ENCODE measurements at regions not wholly inside any gene's neighbourhood (a gene's known extent, or its start where the extent isn't known, plus 50 kb on each side); places are given as distances from the start of the nearest gene placed in this dataset.

DNA sequence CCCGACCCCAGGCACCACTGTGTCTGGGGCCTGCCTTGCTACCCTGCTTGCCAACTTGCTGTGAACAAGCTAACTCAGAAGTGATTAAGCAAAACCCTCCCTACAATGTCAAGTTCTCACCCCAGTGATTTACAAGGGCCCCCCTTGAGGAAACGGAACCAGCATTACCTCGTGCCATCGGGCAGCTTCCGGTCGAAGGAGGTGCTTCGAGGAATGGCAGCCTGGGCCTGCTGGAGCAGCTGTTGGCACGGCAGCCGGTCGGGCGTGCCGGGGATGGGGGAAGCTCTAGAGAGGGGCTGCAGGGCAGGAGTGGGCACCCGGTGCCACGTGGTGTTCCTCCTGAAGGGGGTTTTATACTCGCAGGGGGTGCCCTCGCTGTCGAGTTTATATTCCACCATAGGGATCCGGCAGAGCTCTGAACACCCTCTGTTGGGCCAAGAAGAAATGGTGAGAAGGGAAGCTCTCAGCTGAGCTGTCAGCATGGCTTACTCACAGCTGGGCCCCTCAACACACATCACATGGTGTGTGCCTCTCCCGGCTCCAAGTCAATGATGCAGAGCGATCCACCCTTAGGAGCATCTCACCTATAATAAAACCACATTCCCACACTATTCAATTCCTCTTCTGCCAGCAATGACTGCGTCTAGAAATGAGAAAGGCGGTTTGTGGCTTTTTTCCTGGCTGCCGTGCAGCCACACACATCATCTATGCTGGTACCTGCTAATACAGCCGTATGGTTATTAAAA lies 184.4 kb downstream of the SIPA1L2 start:
- peaks cover 28% of the 10 kb centered on the region for H3K36me3 ChIP-seq
- DNase-seq (no peak), ATAC-seq (peak; percentile 19)
- no peaks in the 10 kb centered on the region for H3K4me1 ChIP-seq
- H3K27me3 ChIP-seq, result no peaks in the 10 kb centered on the region
- intact Hi-C loops (cut with DNase I), result loop anchor here (10.0 kb wide), 1 partner anchor 179 kb away; no protein-coding TSS in a partner anchor
- H3K9me3 ChIP-seq, result no peaks in the 10 kb centered on the region
- no peak overlapping the region for H3K4me3 ChIP-seq
- no peak overlapping the region for H3K27ac ChIP-seq
- TF ChIP-seq, protein P1, sequence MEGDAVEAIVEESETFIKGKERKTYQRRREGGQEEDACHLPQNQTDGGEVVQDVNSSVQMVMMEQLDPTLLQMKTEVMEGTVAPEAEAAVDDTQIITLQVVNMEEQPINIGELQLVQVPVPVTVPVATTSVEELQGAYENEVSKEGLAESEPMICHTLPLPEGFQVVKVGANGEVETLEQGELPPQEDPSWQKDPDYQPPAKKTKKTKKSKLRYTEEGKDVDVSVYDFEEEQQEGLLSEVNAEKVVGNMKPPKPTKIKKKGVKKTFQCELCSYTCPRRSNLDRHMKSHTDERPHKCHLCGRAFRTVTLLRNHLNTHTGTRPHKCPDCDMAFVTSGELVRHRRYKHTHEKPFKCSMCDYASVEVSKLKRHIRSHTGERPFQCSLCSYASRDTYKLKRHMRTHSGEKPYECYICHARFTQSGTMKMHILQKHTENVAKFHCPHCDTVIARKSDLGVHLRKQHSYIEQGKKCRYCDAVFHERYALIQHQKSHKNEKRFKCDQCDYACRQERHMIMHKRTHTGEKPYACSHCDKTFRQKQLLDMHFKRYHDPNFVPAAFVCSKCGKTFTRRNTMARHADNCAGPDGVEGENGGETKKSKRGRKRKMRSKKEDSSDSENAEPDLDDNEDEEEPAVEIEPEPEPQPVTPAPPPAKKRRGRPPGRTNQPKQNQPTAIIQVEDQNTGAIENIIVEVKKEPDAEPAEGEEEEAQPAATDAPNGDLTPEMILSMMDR (IDR thresholded peaks at IDR 0.05), result no peak

DNA sequence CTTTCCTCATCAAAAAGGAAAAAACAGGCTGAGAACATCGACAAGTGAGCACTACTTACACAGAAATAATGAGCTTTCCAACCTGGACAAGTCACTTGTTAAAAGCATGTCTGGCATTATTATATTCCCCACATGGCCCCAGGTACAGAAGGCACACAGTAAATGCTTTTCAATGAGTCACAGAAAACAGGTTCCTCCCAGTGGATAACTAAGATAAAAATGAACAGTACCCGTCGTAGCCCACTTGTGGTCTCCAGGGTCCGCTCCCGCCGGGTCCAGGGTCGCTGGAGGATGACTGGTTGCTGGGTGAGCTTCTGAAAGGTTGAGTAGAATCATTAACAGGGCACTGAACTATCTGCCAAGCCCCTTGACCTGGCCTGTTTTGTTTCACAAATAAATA lies 186.6 kb downstream of the SIPA1L2 start:
- Histone ChIP-seq H3K36me3 (peaks cover 48% of the 10 kb centered on the region), H3K27me3 (no peaks in the 10 kb centered on the region), H3K4me1 (no peaks in the 10 kb centered on the region), H3K27ac (no peak overlapping the region), H3K9me3 (no peaks in the 10 kb centered on the region), H3K4me3 (no peak overlapping the region)
- no peak for DNase-seq
- ATAC-seq, result no peak
- intact Hi-C loops (cut with DNase I), result loop anchor here (10.0 kb wide), 1 partner anchor 181 kb away; no protein-coding TSS in a partner anchor
- TF ChIP-seq, protein P1 (IDR thresholded peaks at IDR 0.05), result no peak

DNA sequence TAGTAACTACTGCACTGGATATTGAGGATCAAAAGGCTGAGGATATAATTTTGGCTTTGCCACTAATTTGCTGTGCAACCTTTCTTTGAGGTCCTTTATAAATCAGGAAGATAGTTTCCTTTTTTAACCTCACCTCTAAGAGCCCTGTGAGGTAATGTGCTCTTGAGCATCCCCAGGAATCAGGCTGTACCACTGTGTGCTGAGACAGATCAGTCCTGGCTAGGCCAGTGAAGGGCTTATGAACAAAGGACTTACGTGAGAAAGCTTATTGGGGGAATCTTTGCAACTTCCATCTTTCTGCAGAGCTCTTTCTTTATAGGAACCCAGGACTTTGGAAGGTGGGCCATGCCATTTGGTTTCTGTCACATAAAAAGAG lies 188.9 kb downstream of the SIPA1L2 start:
- ATAC-seq (no peak), DNase-seq (no peak)
- TF ChIP-seq, protein P1 (IDR thresholded peaks at IDR 0.05), result no peak
- H3K27me3 ChIP-seq, result no peaks in the 10 kb centered on the region
- H3K27ac ChIP-seq, result no peak overlapping the region
- H3K36me3 ChIP-seq, result peaks cover 63% of the 10 kb centered on the region
- H3K9me3 ChIP-seq, result no peaks in the 10 kb centered on the region
- intact Hi-C loops (cut with DNase I), result loop anchor here (10.0 kb wide), 1 partner anchor 184 kb away; no protein-coding TSS in a partner anchor
- no peaks in the 10 kb centered on the region for H3K4me1 ChIP-seq
- no peak overlapping the region for H3K4me3 ChIP-seq

DNA sequence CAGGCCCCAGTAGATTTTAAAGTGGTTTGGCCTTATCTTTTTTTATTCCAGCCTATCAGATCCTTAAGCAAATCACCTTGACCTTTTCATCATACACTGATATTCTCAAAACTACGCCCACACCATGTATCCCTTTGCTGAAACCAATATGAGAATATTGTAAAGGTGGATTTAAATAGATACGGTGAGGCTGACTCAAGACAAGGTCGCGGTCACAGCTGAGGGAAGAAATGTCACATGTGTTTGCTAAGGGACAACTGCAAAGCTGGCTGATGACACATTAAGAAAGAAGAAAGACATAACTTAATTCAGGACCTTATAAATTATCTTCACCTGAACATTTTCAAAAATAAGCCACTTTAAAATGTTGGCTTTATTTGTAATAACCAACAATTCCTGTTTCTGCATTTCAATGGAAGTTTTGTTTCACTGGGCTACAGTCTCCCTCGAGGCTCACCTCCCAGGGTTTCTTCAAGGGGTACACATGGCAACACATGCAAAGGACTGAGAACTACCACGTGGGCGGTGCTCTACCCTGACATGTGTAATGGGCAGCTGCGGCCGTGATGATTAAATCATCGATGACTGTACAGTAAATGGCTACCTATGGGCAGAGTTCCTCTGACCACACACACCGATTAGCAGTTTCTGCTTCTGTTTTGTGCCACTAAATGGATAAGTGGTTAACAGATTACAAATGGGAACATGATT lies 189.5 kb downstream of the SIPA1L2 start:
- Histone ChIP-seq H3K9me3 (no peaks in the 10 kb centered on the region), H3K27ac (no peak overlapping the region), H3K36me3 (peaks cover 63% of the 10 kb centered on the region), H3K4me3 (no peak overlapping the region), H3K4me1 (no peaks in the 10 kb centered on the region), H3K27me3 (no peaks in the 10 kb centered on the region)
- ATAC-seq, result no peak
- intact Hi-C loops (cut with DNase I), result loop anchor here (10.0 kb wide), 1 partner anchor 184 kb away; no protein-coding TSS in a partner anchor
- DNase-seq, result no peak
- TF ChIP-seq, protein P1 (IDR thresholded peaks at IDR 0.05), result no peak

DNA sequence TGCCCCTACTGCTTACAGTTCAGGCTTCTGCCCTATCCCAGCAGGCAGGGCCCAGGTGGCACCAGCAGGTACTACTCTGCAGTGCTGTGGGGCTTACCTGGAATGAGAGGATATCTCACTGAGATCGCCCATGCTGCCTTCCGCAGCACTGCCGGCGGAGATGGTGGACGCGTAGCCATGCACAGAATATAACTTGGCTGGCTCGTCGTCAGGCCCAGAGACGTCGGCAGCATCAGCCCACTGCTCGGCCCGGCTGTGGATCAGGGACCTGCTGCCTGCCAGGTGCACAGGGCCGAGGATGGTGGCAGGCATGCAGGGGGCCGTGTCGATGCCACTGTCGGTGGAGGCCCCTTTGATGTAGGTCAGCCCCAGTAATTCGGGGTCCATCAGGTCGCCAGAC lies 190.9 kb downstream of the SIPA1L2 start:
- ATAC-seq (peak; percentile 10), DNase-seq (no peak)
- intact Hi-C loops (cut with DNase I), result no loop called here
- no peaks in the 10 kb centered on the region for H3K4me1 ChIP-seq
- TF ChIP-seq, protein P1 (IDR thresholded peaks at IDR 0.05), result no peak
- H3K27me3 ChIP-seq, result no peaks in the 10 kb centered on the region
- H3K36me3 ChIP-seq, result peaks cover 74% of the 10 kb centered on the region
- H3K27ac ChIP-seq, result no peak overlapping the region
- H3K9me3 ChIP-seq, result no peaks in the 10 kb centered on the region
- H3K4me3 ChIP-seq, result no peak overlapping the region

All from upper lobe of right lung (tissue), 1 donor.